H9 (cell line): ENCODE measurements at regions not wholly inside any gene's neighbourhood (a gene's known extent, or its start where the extent isn't known, plus 50 kb on each side); places are given as distances from the start of the nearest gene placed in this dataset.
"Not testable (repeated sequence)": the region's sequence is repeated elsewhere in the genome, so short reads cannot be mapped to it uniquely, and the experiment has no call there.

Experiments
- DNase-seq: peaks from one replicate; pipeline ENCODE4 v3.0.0-alpha.2; 2017
- H2AFZ ChIP-seq: one replicate; pipeline ENCODE4 v1.6.1; 2013; ENCODE audit warnings: mild to moderate bottlenecking, low read length, control low read depth, moderate library complexity
- H2AK5ac ChIP-seq: 2 replicates; pipeline ENCODE4 v1.6.1; 2013; ENCODE audit warnings: low read length, control low read depth, mixed read lengths; ENCODE audit not compliant: insufficient read length
- H2BK120ac ChIP-seq: one replicate; pipeline ENCODE4 v1.6.1; 2013; ENCODE audit warnings: low read depth, mild to moderate bottlenecking, low read length, control low read depth, inconsistent platforms; ENCODE audit not compliant: poor library complexity, severe bottlenecking
- H2BK12ac ChIP-seq: 2 replicates; pipeline ENCODE4 v1.6.1; 2013; ENCODE audit warnings: low read length, control low read depth, mixed read lengths, low read depth; ENCODE audit not compliant: insufficient read length
- H2BK15ac ChIP-seq: 2 replicates; pipeline ENCODE4 v1.6.1; 2013; ENCODE audit warnings: low read depth, low read length, control low read depth
- H2BK20ac ChIP-seq: one replicate; pipeline ENCODE4 v1.6.1; 2013; ENCODE audit warnings: low read depth, mild to moderate bottlenecking, low read length, control low read depth, inconsistent platforms; ENCODE audit not compliant: poor library complexity, severe bottlenecking
- H2BK5ac ChIP-seq: 2 replicates; pipeline ENCODE4 v1.6.1; 2013; ENCODE audit warnings: low read length, control low read depth, mixed read lengths; ENCODE audit not compliant: insufficient read length
- H3K14ac ChIP-seq: 2 replicates; pipeline ENCODE4 v1.6.1; 2013; ENCODE audit warnings: low read length, control low read depth; ENCODE audit not compliant: insufficient read depth
- H3K18ac ChIP-seq: 2 replicates; pipeline ENCODE4 v1.6.1; 2013; ENCODE audit warnings: low read depth, mild to moderate bottlenecking, mixed read lengths, low read length, control low read depth; ENCODE audit not compliant: insufficient read length
- H3K23ac ChIP-seq: 2 replicates; pipeline ENCODE4 v1.6.1; 2013; ENCODE audit warnings: low read length, control low read depth, mixed read lengths, low read depth; ENCODE audit not compliant: insufficient read length
- H3K23me2 ChIP-seq: 2 replicates; pipeline ENCODE4 v1.6.1; 2013; ENCODE audit warnings: low read depth, mild to moderate bottlenecking, mixed read lengths, low read length, control low read depth; ENCODE audit not compliant: insufficient read length, poor library complexity, severe bottlenecking
- H3K27ac ChIP-seq: 2 replicates; pipeline ENCODE4 v1.5.1; 2013; ENCODE audit warnings: low read length, control low read depth, mixed read lengths, low read depth; ENCODE audit not compliant: insufficient read length
- H3K27me3 ChIP-seq: 2 replicates; pipeline ENCODE4 v1.6.1; 2013; ENCODE audit warnings: low read length, control low read depth, inconsistent platforms; ENCODE audit not compliant: insufficient read depth
- H3K4ac ChIP-seq: 2 replicates; pipeline ENCODE4 v1.6.1; 2013; ENCODE audit warnings: low read depth, mild to moderate bottlenecking, control low read depth, inconsistent platforms, low read length, moderate library complexity
- H3K4me1 ChIP-seq: 2 replicates; pipeline ENCODE4 v1.6.1; 2013; ENCODE audit warnings: low read length, control low read depth, inconsistent platforms; ENCODE audit not compliant: insufficient read depth
- H3K4me2 ChIP-seq: 2 replicates; pipeline ENCODE4 v1.6.1; 2013; ENCODE audit warnings: low read length, control low read depth, mixed read lengths; ENCODE audit not compliant: insufficient read length, insufficient read depth
- H3K56ac ChIP-seq: 2 replicates; pipeline ENCODE4 v1.6.1; 2013; ENCODE audit warnings: low read depth, mild to moderate bottlenecking, mixed read lengths, low read length, control low read depth; ENCODE audit not compliant: insufficient read length
- H3K79me1 ChIP-seq: 2 replicates; pipeline ENCODE4 v1.6.1; 2013; ENCODE audit warnings: low read depth, mild to moderate bottlenecking, moderate library complexity, low read length, control low read depth, inconsistent platforms; ENCODE audit not compliant: insufficient read depth, poor library complexity, severe bottlenecking
- H3K79me2 ChIP-seq: 2 replicates; pipeline ENCODE4 v1.6.1; 2013; ENCODE audit warnings: low read length, control low read depth, inconsistent platforms; ENCODE audit not compliant: insufficient read depth
- H3K9ac ChIP-seq: 2 replicates; pipeline ENCODE4 v1.6.1; 2013; ENCODE audit warnings: low read length, control low read depth, mixed read lengths; ENCODE audit not compliant: insufficient read length; ENCODE audit errors: extremely low read depth
- H3K9me3 ChIP-seq: one replicate; pipeline ENCODE4 v1.6.1; 2013; ENCODE audit warnings: low read depth, low read length, inconsistent platforms; ENCODE audit not compliant: control insufficient read depth
- H3T11ph ChIP-seq: one replicate; pipeline ENCODE4 v1.6.1; 2013; ENCODE audit warnings: mild to moderate bottlenecking, low read length, control low read depth, inconsistent platforms
- H4K20me1 ChIP-seq: one replicate; pipeline ENCODE4 v1.6.1; 2013; ENCODE audit not compliant: control insufficient read depth, insufficient read length, insufficient read depth
- H4K5ac ChIP-seq: 2 replicates; pipeline ENCODE4 v1.6.1; 2013; ENCODE audit warnings: low read depth, mild to moderate bottlenecking, mixed read lengths, low read length, control low read depth; ENCODE audit not compliant: insufficient read length
- H4K8ac ChIP-seq: replicated peaks from 2 replicates; pipeline ENCODE4 v1.6.1; 2013; ENCODE audit warnings: low read length, control low read depth, mixed read lengths, low read depth; ENCODE audit not compliant: insufficient read length
- H4K91ac ChIP-seq: 2 replicates; pipeline ENCODE4 v1.6.1; 2013; ENCODE audit warnings: low read depth, mild to moderate bottlenecking, moderate library complexity, mixed read lengths, low read length, control low read depth; ENCODE audit not compliant: insufficient read length
- H3K27ac Mint-ChIP-seq, 3 experiments: 2 replicates in 2 of 3; 3 replicates in 1 of 3; pipeline ENCODE4 v1.8.0; 2020 to 2021; ENCODE audit warnings: mixed read lengths in 3 of 3, mild to moderate bottlenecking in 1 of 3, moderate library complexity in 1 of 3
- H3K27me3 Mint-ChIP-seq: 2 replicates; pipeline ENCODE4 v1.8.0; 2021; ENCODE audit warnings: low read depth, mild to moderate bottlenecking, moderate library complexity, mixed read lengths
- H3K36me3 Mint-ChIP-seq, 3 experiments: 2 replicates in 2 of 3; 3 replicates in 1 of 3; pipeline ENCODE4 v1.8.0; 2020 to 2021; ENCODE audit warnings: low read depth in 3 of 3, mixed read lengths in 3 of 3; ENCODE audit not compliant: insufficient read depth in 1 of 3
- H3K4me1 Mint-ChIP-seq, 2 experiments: 2 replicates each; pipeline ENCODE4 v1.8.0; 2020; ENCODE audit warnings: mixed read lengths in 2 of 2
- H3K4me3 Mint-ChIP-seq, 2 experiments: 2 replicates in 1 of 2; 3 replicates in 1 of 2; pipeline ENCODE4 v1.8.0; 2020 to 2021; ENCODE audit warnings: mild to moderate bottlenecking in 2 of 2, mixed read lengths in 2 of 2, moderate library complexity in 1 of 2
- H3K9me3 Mint-ChIP-seq, 2 experiments: 2 replicates in 1 of 2; 3 replicates in 1 of 2; pipeline ENCODE4 v1.8.0; 2020; ENCODE audit warnings: mild to moderate bottlenecking in 2 of 2, mixed read lengths in 2 of 2, moderate library complexity in 1 of 2
- WGBS: extraction: QIAGEN DNeasy Blood & Tissue Kit; methylation state at CpG from one replicate; pipeline ENCODE4 v1.1.7; 2013; ENCODE audit warnings: missing lambda C conversion rate, low lambda C conversion rate, mixed read lengths; ENCODE audit not compliant: insufficient read length; ENCODE audit errors: extremely low coverage; 5-methylcytosine and 5-hydroxymethylcytosine counted together

GRCh38 chr7:63748571-63749302 lies 249.9 kb upstream of the ZNF722 start:
- H3K27me3 Mint-ChIP-seq, H3K79me2 ChIP-seq, H3K4me2 ChIP-seq, H4K91ac ChIP-seq, H2BK15ac ChIP-seq, H3K36me3 Mint-ChIP-seq, H2AFZ ChIP-seq, H3K4me1 ChIP-seq, H2BK12ac ChIP-seq, H4K5ac ChIP-seq, H2BK5ac ChIP-seq, H3T11ph ChIP-seq, H3K4me3 Mint-ChIP-seq, H3K23me2 ChIP-seq, H4K8ac ChIP-seq, H3K9ac ChIP-seq, H3K27me3 ChIP-seq, H3K4me1 Mint-ChIP-seq, H3K4ac ChIP-seq, H3K27ac Mint-ChIP-seq, H3K79me1 ChIP-seq, H3K56ac ChIP-seq, H3K27ac ChIP-seq, H2BK120ac ChIP-seq, H3K9me3 ChIP-seq, H3K18ac ChIP-seq, H2BK20ac ChIP-seq, H3K23ac ChIP-seq, H3K14ac ChIP-seq, H2AK5ac ChIP-seq, H4K20me1 ChIP-seq, DNase-seq: not testable (repeated sequence)
- no CpG with 5 or more reads among the region's 33 CpGs for WGBS
- H3K9me3 Mint-ChIP-seq = peaks cover 31 to 35% of the 10 kb centered on the region in 2 experiments

GRCh38 chr7:63752446-63752845 lies 246.2 kb upstream of the ZNF722 start:
- H2BK12ac ChIP-seq, H3K27ac ChIP-seq, H2BK5ac ChIP-seq, H4K20me1 ChIP-seq, DNase-seq, H3K4ac ChIP-seq, H3K18ac ChIP-seq, H3K9ac ChIP-seq, H3K9me3 ChIP-seq, H3K27ac Mint-ChIP-seq, H3K4me1 ChIP-seq, H3K79me1 ChIP-seq, H3K23me2 ChIP-seq, H4K8ac ChIP-seq, H4K5ac ChIP-seq, H3K27me3 ChIP-seq, H3T11ph ChIP-seq, H3K4me3 Mint-ChIP-seq, H3K27me3 Mint-ChIP-seq, H3K79me2 ChIP-seq, H2BK20ac ChIP-seq, H2AFZ ChIP-seq, H4K91ac ChIP-seq, H2BK120ac ChIP-seq, H3K23ac ChIP-seq, H3K4me2 ChIP-seq, H3K36me3 Mint-ChIP-seq, H3K14ac ChIP-seq, H3K56ac ChIP-seq, H3K4me1 Mint-ChIP-seq, H2AK5ac ChIP-seq, H2BK15ac ChIP-seq: not testable (repeated sequence)
- no CpG with 5 or more reads among the region's 18 CpGs for WGBS
- peaks cover 16% of the 10 kb centered on the region in 2 experiments for H3K9me3 Mint-ChIP-seq
